Tibial nerve (tissue), 4 donors: ENCODE measurements at regions not wholly inside any gene's neighbourhood (a gene's known extent, or its start where the extent isn't known, plus 50 kb on each side); places are given as distances from the start of the nearest gene placed in this dataset.

Experiments
- DNase-seq, 2 donors: peaks; one replicate each; pipeline ENCODE4 v3.0.0-alpha.2; 2019; ENCODE audit warnings: low spot score in 2 of 2
- H3K27ac ChIP-seq, 4 donors: fragments of 200-600 bp; sonication (generic) in 3 of 4; one replicate each; pipeline ENCODE4 v1.5.1; 2017 to 2019; ENCODE audit warnings: mild to moderate bottlenecking in 1 of 4
- H3K27me3 ChIP-seq, 2 donors: fragments of 200-600 bp; sonication (generic) in 1 of 2; one replicate each; pipeline versions ENCODE4 v1.5.1 to v1.6.0; 2017 to 2019
- H3K36me3 ChIP-seq, 3 donors: fragments of 200-600 bp; sonication (generic); one replicate each; pipeline ENCODE4 v1.5.1; 2018 to 2019
- H3K4me1 ChIP-seq, 4 donors: fragments of 200-600 bp; sonication (generic) in 3 of 4; one replicate each; pipeline ENCODE4 v1.5.1; 2017 to 2019
- H3K4me3 ChIP-seq, 4 donors: fragments of 200-600 bp; sonication (generic) in 3 of 4; one replicate each; pipeline ENCODE4 v1.5.1; 2017 to 2019; ENCODE audit warnings: mild to moderate bottlenecking in 1 of 4, moderate library complexity in 1 of 4
- H3K9me3 ChIP-seq, 4 donors: fragments of 200-600 bp; sonication (generic) in 3 of 4; one replicate each; pipeline ENCODE4 v1.5.1; 2017 to 2019
- CTCF ChIP-seq, 5 experiments: fragments of 200-600 bp in 3 of 5; fragments of 450-650 bp in 2 of 5; sonication (generic) in 3 of 5; IDR thresholded peaks; one replicate each; pipeline ENCODE4 v1.5.1; 2016 to 2019; ENCODE audit warnings: antibody characterized with exemption in 5 of 5, mild to moderate bottlenecking in 3 of 5, moderate library complexity in 2 of 5
- EP300 ChIP-seq, 2 donors: sonication (generic); formaldehyde crosslinking; IDR thresholded peaks; one replicate each; pipeline ENCODE4 v1.6.1; 2017; ENCODE audit warnings: antibody characterized with exemption in 2 of 2, mild to moderate bottlenecking in 1 of 2
- POLR2A ChIP-seq, 2 donors: fragments of 450-650 bp; IDR thresholded peaks; one replicate each; pipeline ENCODE4 v1.6.1; 2017; ENCODE audit warnings: antibody characterized with exemption in 2 of 2, mild to moderate bottlenecking in 2 of 2, moderate library complexity in 2 of 2
- WGBS, 2 donors: methylation state at CpG; one replicate each; pipeline ENCODE4 v1.1.5; 2018; 5-methylcytosine and 5-hydroxymethylcytosine counted together

GRCh38 chr1:209421186-209421585 lies 162.3 kb upstream of the CAMK1G start:
- H3K4me3 ChIP-seq, result no peak overlapping the region
- TF ChIP-seq POLR2A (IDR thresholded peaks at IDR 0.05), result no peak
- no peak for TF ChIP-seq CTCF (IDR thresholded peaks at IDR 0.05)
- no peak for TF ChIP-seq EP300 (IDR thresholded peaks at IDR 0.05)
- no peaks in the 10 kb centered on the region for H3K9me3 ChIP-seq
- WGBS, 2 donors, result 73% methylated on average over 4 of the region's 4 CpGs
- no peak overlapping the region for H3K27ac ChIP-seq
- no peaks in the 10 kb centered on the region for H3K4me1 ChIP-seq
- no peak for DNase-seq
- H3K27me3 ChIP-seq, result no peaks in the 10 kb centered on the region
- no peaks in the 10 kb centered on the region for H3K36me3 ChIP-seq

GRCh38 chr1:209421978-209422680 lies 161.4 kb upstream of the CAMK1G start:
- Histone ChIP-seq H3K36me3 (no peaks in the 10 kb centered on the region), H3K4me3 (no peak overlapping the region), H3K27ac (no peak overlapping the region), H3K4me1 (no peaks in the 10 kb centered on the region), H3K9me3 (no peaks in the 10 kb centered on the region), H3K27me3 (no peaks in the 10 kb centered on the region)
- no peak for TF ChIP-seq POLR2A (IDR thresholded peaks at IDR 0.05)
- TF ChIP-seq EP300 (IDR thresholded peaks at IDR 0.05), result peak in 1 of 2 donors; percentile 21
- no peak for TF ChIP-seq CTCF (IDR thresholded peaks at IDR 0.05)
- 80 to 82% methylated on average over 5 of the region's 5 CpGs for WGBS, 2 donors
- DNase-seq, result no peak

GRCh38 chr1:209425959-209426358 lies 157.6 kb upstream of the CAMK1G start:
- no peak for DNase-seq
- H3K9me3 ChIP-seq, result no peaks in the 10 kb centered on the region
- no peak overlapping the region for H3K27ac ChIP-seq
- H3K4me1 ChIP-seq, result no peaks in the 10 kb centered on the region
- no peak overlapping the region for H3K4me3 ChIP-seq
- no peaks in the 10 kb centered on the region for H3K27me3 ChIP-seq
- no peaks in the 10 kb centered on the region for H3K36me3 ChIP-seq
- 75 to 78% methylated on average over 5 of the region's 5 CpGs for WGBS, 2 donors
- no peak for TF ChIP-seq EP300 (IDR thresholded peaks at IDR 0.05)
- TF ChIP-seq POLR2A (IDR thresholded peaks at IDR 0.05), result no peak
- TF ChIP-seq CTCF (IDR thresholded peaks at IDR 0.05), result no peak

- no peak overlapping the region for H3K27ac ChIP-seq
- no peaks in the 10 kb centered on the region for H3K27me3 ChIP-seq
- 75% methylated on average over 7 of the region's 7 CpGs for WGBS, 2 donors
- no peaks in the 10 kb centered on the region for H3K9me3 ChIP-seq
- no peaks in the 10 kb centered on the region for H3K4me1 ChIP-seq
- no peak overlapping the region for H3K4me3 ChIP-seq
- no peak for DNase-seq
- no peaks in the 10 kb centered on the region for H3K36me3 ChIP-seq
- TF ChIP-seq POLR2A (IDR thresholded peaks at IDR 0.05), result no peak
Observed at GRCh38 chr1:209427277-209427676, 156.2 kb upstream of the CAMK1G start.

GRCh38 chr1:209427811-209428210 lies 155.7 kb upstream of the CAMK1G start:
- no peak overlapping the region for H3K4me3 ChIP-seq
- no peaks in the 10 kb centered on the region for H3K9me3 ChIP-seq
- 63 to 64% methylated on average over 9 of the region's 9 CpGs for WGBS, 2 donors
- H3K4me1 ChIP-seq, result no peaks in the 10 kb centered on the region
- DNase-seq, result no peak
- no peak overlapping the region for H3K27ac ChIP-seq
- no peaks in the 10 kb centered on the region for H3K27me3 ChIP-seq
- TF ChIP-seq CTCF (IDR thresholded peaks at IDR 0.05) (no peak), EP300 (IDR thresholded peaks at IDR 0.05) (no peak), POLR2A (IDR thresholded peaks at IDR 0.05) (no peak)
- no peaks in the 10 kb centered on the region for H3K36me3 ChIP-seq
